Lower leg skin (tissue), 3 donors: ENCODE measurements at regions not wholly inside any gene's neighbourhood (a gene's known extent, or its start where the extent isn't known, plus 50 kb on each side); places are given as distances from the start of the nearest gene placed in this dataset.

Experiments
- POLR2A ChIP-seq, 2 donors: fragments of 450-650 bp; IDR thresholded peaks; one replicate each; pipeline ENCODE4 v1.6.1; 2016 to 2017; ENCODE audit warnings: antibody characterized with exemption in 2 of 2, mild to moderate bottlenecking in 1 of 2, moderate library complexity in 1 of 2
- TF ChIP-seq, protein P1 (sequence below), 3 donors: fragments of 450-650 bp; IDR thresholded peaks; one replicate each; pipeline ENCODE4 v1.5.1; 2016; ENCODE audit warnings: antibody characterized with exemption in 3 of 3, mild to moderate bottlenecking in 3 of 3, moderate library complexity in 2 of 3

DNA sequence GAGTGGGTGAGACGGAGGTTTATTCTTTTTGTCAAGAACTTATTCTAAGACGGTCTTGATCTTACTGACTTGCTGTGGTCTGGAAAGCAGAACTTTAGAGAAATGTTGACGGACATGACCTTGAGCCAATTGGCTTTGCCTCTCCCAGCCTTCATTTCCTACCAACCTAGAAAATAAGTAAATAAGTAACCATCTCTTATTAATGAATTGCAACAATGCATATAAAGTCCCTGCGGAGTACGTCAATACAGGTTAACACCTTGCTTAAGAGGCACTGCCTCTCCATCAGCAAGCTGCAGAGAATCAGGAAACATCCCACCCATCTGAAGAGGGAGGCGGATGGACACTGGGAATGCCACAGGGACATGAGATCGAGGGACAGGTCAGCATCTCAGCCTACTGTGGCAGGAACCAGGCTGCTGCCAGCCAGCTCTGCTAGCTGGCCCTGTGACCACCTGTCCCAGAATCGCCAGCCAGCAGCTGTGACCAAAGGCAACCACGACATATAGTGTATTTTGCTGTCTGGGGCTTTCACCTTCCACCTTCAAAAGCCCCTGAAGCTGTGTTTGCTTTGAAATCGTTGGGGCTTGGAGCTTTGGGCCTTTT lies 208.3 kb downstream of the BCL11B start:
- no peak for TF ChIP-seq POLR2A (IDR thresholded peaks at IDR 0.05)
- TF ChIP-seq, protein P1, sequence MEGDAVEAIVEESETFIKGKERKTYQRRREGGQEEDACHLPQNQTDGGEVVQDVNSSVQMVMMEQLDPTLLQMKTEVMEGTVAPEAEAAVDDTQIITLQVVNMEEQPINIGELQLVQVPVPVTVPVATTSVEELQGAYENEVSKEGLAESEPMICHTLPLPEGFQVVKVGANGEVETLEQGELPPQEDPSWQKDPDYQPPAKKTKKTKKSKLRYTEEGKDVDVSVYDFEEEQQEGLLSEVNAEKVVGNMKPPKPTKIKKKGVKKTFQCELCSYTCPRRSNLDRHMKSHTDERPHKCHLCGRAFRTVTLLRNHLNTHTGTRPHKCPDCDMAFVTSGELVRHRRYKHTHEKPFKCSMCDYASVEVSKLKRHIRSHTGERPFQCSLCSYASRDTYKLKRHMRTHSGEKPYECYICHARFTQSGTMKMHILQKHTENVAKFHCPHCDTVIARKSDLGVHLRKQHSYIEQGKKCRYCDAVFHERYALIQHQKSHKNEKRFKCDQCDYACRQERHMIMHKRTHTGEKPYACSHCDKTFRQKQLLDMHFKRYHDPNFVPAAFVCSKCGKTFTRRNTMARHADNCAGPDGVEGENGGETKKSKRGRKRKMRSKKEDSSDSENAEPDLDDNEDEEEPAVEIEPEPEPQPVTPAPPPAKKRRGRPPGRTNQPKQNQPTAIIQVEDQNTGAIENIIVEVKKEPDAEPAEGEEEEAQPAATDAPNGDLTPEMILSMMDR (IDR thresholded peaks at IDR 0.05): no peak
